PC-9 (cell line): ENCODE measurements at regions not wholly inside any gene's neighbourhood (a gene's known extent, or its start where the extent isn't known, plus 50 kb on each side); places are given as distances from the start of the nearest gene placed in this dataset.

ENCODE experiments used
- BruUV-seq: library from RNA; stranded (reverse); fragments of 400-500 nt; replicated peaks from 2 replicates; lab custom pipeline; 2021; lab: Mats Ljungman, UMichigan
- CTCF ChIA-PET: fragments of 300-600 bp; sonication (Branson Sonifier 250); formaldehyde crosslinking; loops from one replicate; lab custom pipeline; 2022; ENCODE audit warnings: antibody characterized with exemption; lab: Charles Lee
- POLR2A ChIA-PET: fragments of 300-600 bp; sonication (Branson Sonifier 250); formaldehyde crosslinking; loops from one replicate; lab custom pipeline; 2022; ENCODE audit warnings: antibody characterized with exemption; ENCODE audit not compliant: unreplicated experiment; lab: Charles Lee
- DNase-seq, 2 experiments: peaks; one replicate each; pipeline versions ENCODE4 v3.0.0 to v3.0.0-alpha.2; 2015 to 2022; ENCODE audit warnings: mixed read lengths in 1 of 2
- H2AFZ ChIP-seq: fragments of 200-600 bp; sonication (generic); 2 replicates; pipeline ENCODE4 v1.8.1; 2017; ENCODE audit warnings: antibody characterized with exemption
- H3F3A ChIP-seq: fragments of 200-600 bp; sonication (generic); 2 replicates; pipeline ENCODE4 v1.8.1; 2017; ENCODE audit warnings: antibody characterized with exemption, mild to moderate bottlenecking, low read depth; ENCODE audit not compliant: insufficient read depth
- H3K27ac ChIP-seq: fragments of 200-600 bp; sonication (generic); 2 replicates; pipeline ENCODE4 v1.6.1; 2016; ENCODE audit warnings: mixed run types
- H3K27me3 ChIP-seq: fragments of 200-600 bp; sonication (generic); 2 replicates; pipeline ENCODE4 v1.6.1; 2016; ENCODE audit warnings: low read depth, mixed run types; ENCODE audit not compliant: insufficient read depth
- H3K36me3 ChIP-seq: fragments of 200-600 bp; sonication (generic); 2 replicates; pipeline ENCODE4 v1.6.1; 2016; ENCODE audit warnings: low read depth, mixed run types
- H3K4me1 ChIP-seq: fragments of 200-600 bp; sonication (generic); replicated peaks from 2 replicates; pipeline ENCODE4 v1.6.1; 2016; ENCODE audit warnings: mixed run types; ENCODE audit not compliant: insufficient read depth
- H3K4me2 ChIP-seq: fragments of 200-600 bp; sonication (generic); 2 replicates; pipeline ENCODE4 v1.6.1; 2017; ENCODE audit warnings: mixed run types
- H3K4me3 ChIP-seq: fragments of 200-600 bp; sonication (generic); 2 replicates; pipeline ENCODE4 v1.6.1; 2016; ENCODE audit warnings: mixed run types
- H3K79me2 ChIP-seq: fragments of 200-600 bp; sonication (generic); 2 replicates; pipeline ENCODE4 v1.6.1; 2017; ENCODE audit warnings: low read depth, mixed run types
- H3K9me2 ChIP-seq: fragments of 200-600 bp; sonication (generic); 2 replicates; pipeline ENCODE4 v1.8.1; 2017; ENCODE audit warnings: mild to moderate bottlenecking; ENCODE audit not compliant: insufficient read depth
- H3K9me3 ChIP-seq: fragments of 200-600 bp; sonication (generic); 2 replicates; pipeline ENCODE4 v1.8.1; 2016; ENCODE audit warnings: low read depth; ENCODE audit not compliant: insufficient read depth
- H4K20me1 ChIP-seq: fragments of 200-600 bp; sonication (generic); 2 replicates; pipeline ENCODE4 v1.8.1; 2017; ENCODE audit not compliant: insufficient read depth
- EZH2 ChIP-seq: fragments of 200-600 bp; sonication (generic); IDR thresholded peaks from 2 replicates; pipeline ENCODE4 v1.8.0; 2017; ENCODE audit warnings: antibody characterized with exemption, low read depth
- intact Hi-C: fragments of 100-400 bp; cut with micrococcal nuclease; formaldehyde crosslinking; loops from one replicate; pipeline ENCODE4 v1.10.0; 2022; ENCODE audit not compliant: unreplicated experiment
- TF ChIP-seq, protein P1 (sequence below): fragments of 200-600 bp; sonication (generic); conservative IDR thresholded peaks from 2 replicates; pipeline ENCODE4 v1.6.1; 2017; ENCODE audit warnings: mixed run types, antibody characterized with exemption, mild to moderate bottlenecking, moderate library complexity

DNA sequence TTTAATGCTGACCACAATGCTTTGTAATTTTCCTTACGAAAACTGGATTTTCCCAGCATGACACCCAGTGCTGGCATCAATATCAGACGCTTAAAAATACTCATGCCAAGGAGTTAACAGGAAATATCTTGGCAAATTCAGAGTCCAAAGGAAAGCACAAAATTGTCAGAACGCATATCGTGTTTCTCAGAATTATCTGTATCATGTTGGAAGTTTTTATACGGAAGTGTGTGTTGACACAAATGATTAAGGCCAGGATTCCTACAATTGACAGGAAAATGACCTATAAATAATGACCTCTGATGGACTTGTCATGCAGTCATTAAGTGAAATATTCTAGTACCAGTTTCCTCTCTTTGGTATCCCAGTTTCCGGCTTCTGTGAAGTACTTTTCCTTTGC is 132.1 kb upstream of the TLL1 start:
- H3K79me2 ChIP-seq = no peaks in the 10 kb centered on the region
- no peaks in the 10 kb centered on the region for H4K20me1 ChIP-seq
- DNase-seq = no peak
- no peak overlapping the region for H3K4me3 ChIP-seq
- intact Hi-C loops = no loop called here
- no peak overlapping the region for H3K4me2 ChIP-seq
- no peak for TF ChIP-seq EZH2
- TF ChIP-seq, protein P1, sequence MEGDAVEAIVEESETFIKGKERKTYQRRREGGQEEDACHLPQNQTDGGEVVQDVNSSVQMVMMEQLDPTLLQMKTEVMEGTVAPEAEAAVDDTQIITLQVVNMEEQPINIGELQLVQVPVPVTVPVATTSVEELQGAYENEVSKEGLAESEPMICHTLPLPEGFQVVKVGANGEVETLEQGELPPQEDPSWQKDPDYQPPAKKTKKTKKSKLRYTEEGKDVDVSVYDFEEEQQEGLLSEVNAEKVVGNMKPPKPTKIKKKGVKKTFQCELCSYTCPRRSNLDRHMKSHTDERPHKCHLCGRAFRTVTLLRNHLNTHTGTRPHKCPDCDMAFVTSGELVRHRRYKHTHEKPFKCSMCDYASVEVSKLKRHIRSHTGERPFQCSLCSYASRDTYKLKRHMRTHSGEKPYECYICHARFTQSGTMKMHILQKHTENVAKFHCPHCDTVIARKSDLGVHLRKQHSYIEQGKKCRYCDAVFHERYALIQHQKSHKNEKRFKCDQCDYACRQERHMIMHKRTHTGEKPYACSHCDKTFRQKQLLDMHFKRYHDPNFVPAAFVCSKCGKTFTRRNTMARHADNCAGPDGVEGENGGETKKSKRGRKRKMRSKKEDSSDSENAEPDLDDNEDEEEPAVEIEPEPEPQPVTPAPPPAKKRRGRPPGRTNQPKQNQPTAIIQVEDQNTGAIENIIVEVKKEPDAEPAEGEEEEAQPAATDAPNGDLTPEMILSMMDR = no peak
- ChIA-PET CTCF (no interaction called here), POLR2A (no interaction called here)
- H3K27ac ChIP-seq = no peak overlapping the region
- no peak overlapping the region for H2AFZ ChIP-seq
- no peaks in the 10 kb centered on the region for H3F3A ChIP-seq
- H3K36me3 ChIP-seq = no peaks in the 10 kb centered on the region
- H3K27me3 ChIP-seq = no peaks in the 10 kb centered on the region
- no TSS peak for BruUV-seq
- H3K9me2 ChIP-seq = no peaks in the 10 kb centered on the region; the same call in 1 of the 2 replicates
- no peaks in the 10 kb centered on the region for H3K4me1 ChIP-seq
- no peaks in the 10 kb centered on the region for H3K9me3 ChIP-seq

DNA sequence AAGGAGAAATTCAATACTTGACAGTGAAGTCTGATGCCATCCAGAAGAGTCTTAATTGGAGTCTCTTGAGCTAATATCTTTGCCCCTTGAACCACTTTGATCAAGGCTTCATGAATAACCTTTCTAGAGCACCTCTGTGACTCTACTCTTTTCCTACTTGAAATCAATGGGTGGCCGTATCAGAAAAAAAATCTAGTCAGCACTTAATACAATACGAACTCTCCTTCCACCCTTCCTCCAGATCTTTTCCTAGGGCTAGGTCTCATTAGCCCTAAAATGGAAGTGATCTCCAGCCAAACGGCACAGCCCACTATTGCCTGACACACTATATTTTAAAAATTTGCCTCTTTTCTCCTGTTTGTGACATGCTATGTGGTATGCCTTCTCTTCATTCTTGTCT is 129.6 kb upstream of the TLL1 start:
- no peaks in the 10 kb centered on the region for H3K36me3 ChIP-seq
- no TSS peak for BruUV-seq
- no peaks in the 10 kb centered on the region for H4K20me1 ChIP-seq
- no peak overlapping the region for H3K4me3 ChIP-seq
- ChIA-PET POLR2A (no interaction called here), CTCF (no interaction called here)
- H3K79me2 ChIP-seq = no peaks in the 10 kb centered on the region
- no peaks in the 10 kb centered on the region for H3K4me1 ChIP-seq
- H3K9me3 ChIP-seq = no peaks in the 10 kb centered on the region
- no peaks in the 10 kb centered on the region; the same call in 1 of the 2 replicates for H3K9me2 ChIP-seq
- H3K27ac ChIP-seq = no peak overlapping the region
- TF ChIP-seq EZH2 = no peak
- TF ChIP-seq, protein P1 = no peak
- H3K27me3 ChIP-seq = no peaks in the 10 kb centered on the region
- no peak overlapping the region for H2AFZ ChIP-seq
- no peak overlapping the region for H3K4me2 ChIP-seq
- DNase-seq = no peak
- no peaks in the 10 kb centered on the region for H3F3A ChIP-seq
- intact Hi-C loops = no loop called here

DNA sequence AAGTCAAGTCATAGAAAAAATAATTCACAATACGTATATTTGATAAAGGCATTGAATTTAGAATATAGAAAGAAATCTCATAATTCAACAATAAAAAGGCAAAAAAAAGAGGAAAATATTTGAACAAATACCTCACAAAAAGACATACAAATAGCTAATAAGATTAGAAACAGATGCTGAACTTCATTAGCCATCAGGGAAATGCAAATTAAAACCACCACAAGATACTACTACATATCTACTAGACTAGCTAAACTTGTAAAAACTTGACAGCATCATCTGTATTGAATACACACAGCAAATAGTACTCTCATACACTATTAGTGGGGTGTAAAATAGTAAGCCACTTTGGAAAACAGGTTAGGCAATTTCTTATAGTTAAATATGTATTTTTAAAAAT is 128.7 kb upstream of the TLL1 start:
- ChIA-PET POLR2A (no interaction called here), CTCF (no interaction called here)
- H3K9me2 ChIP-seq = no peaks in the 10 kb centered on the region; the same call in 1 of the 2 replicates
- no peaks in the 10 kb centered on the region for H3K4me1 ChIP-seq
- no peak overlapping the region for H3K4me2 ChIP-seq
- TF ChIP-seq, protein P1 = no peak
- no peak for TF ChIP-seq EZH2
- H3K27me3 ChIP-seq = no peaks in the 10 kb centered on the region
- H3K27ac ChIP-seq = no peak overlapping the region
- H4K20me1 ChIP-seq = no peaks in the 10 kb centered on the region
- H3K79me2 ChIP-seq = no peaks in the 10 kb centered on the region
- H3K4me3 ChIP-seq = no peak overlapping the region
- no peak for DNase-seq
- H3K9me3 ChIP-seq = no peaks in the 10 kb centered on the region
- BruUV-seq = no TSS peak
- intact Hi-C loops = no loop called here
- H3K36me3 ChIP-seq = no peaks in the 10 kb centered on the region
- H2AFZ ChIP-seq = no peak overlapping the region
- no peaks in the 10 kb centered on the region for H3F3A ChIP-seq
